HG02938 (cell line): ENCODE measurements at regions not wholly inside any gene's neighbourhood (a gene's known extent, or its start where the extent isn't known, plus 50 kb on each side); places are given as distances from the start of the nearest gene placed in this dataset.

Experiments used
- ATAC-seq: cut with Tn5 transposase; IDR thresholded peaks from one replicate; pipeline ENCODE4 v1.9.1; 2021; ENCODE audit warnings: mild to moderate bottlenecking, moderate library complexity; ENCODE audit not compliant: unreplicated experiment

GRCh38 chr7:15938115-15938514, 251.6 kb upstream of the MEOX2 start:
- no peak for ATAC-seq

GRCh38 chr7:15937571-15937970, 251.1 kb upstream of the MEOX2 start:
- no peak for ATAC-seq

DNA sequence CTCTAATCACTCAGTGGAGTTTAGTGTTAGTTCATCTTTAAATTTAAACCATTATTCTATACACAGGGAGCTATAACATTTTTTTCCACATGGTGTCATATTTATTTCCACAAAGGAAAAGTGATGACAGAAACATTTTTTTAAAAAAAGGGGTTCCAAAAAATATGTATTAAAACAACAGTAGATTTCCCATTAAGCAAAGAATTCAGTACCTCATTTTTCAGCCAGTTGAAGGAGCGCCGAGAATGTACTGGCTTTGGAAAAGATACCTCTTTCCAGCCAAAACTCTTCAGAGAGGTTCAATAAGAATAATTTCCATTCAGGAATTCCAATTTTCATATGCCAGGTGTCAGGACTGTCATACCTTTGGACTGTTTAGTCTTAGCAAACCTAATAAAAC, 250.5 kb upstream of the MEOX2 start:
- no peak for ATAC-seq

DNA sequence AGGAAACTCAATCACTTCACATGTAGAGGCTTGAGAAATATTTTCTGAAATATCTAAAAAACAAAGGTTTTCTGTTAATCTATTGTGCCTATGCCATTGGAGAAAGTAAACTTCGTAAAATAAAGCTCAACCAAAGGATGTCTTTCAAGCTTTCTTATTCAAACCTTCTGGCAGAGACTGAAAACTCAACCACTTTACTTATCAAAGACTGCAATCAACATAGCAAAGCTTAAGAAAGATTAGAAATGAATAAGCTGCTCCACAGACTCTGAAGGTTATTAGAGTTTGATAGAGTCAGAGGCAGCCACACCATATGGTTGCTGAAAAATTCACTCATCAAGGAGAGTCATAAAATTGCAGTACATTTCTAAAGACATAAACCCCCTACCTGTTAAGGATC, 245.8 kb upstream of the MEOX2 start:
- ATAC-seq, result no peak

DNA sequence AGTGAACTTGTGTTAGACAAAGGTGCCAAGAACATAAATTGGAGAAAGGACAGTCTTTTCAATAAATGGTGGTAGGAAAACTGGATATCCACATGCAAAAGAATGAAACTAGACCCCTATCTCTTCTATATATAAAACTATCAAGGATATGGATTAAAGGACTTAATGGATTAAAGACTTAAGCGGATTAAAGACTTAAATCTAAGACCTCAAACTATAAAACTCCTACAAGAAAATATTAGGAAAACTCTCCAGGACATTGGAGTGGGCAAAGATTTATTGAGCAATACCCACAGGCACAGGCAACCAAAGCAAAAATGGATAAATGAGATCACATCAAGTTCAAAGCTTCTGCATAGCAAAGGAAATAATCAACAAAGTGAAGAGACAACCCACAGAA, 242.9 kb upstream of the MEOX2 start:
- no peak for ATAC-seq

DNA sequence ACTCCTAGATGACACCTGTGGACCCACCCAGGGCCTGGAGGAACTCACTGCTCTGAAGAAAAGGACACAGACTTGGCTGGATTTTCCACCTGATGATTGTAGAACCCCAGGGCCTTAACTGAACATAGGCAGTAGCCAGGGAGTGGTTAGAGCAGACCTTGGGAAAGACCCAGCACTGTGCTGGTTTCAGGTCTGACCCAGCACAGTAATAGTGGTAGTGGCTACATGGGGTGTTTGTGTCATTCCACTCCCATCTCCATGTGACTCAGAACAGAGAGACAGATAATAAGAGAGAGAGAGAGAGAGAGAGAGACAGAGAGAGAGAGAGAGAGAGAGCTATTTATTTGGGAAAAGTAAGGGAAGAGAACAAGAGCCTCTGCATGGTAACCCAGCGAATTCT, 239.1 kb upstream of the MEOX2 start:
- peak; percentile 78 for ATAC-seq

DNA sequence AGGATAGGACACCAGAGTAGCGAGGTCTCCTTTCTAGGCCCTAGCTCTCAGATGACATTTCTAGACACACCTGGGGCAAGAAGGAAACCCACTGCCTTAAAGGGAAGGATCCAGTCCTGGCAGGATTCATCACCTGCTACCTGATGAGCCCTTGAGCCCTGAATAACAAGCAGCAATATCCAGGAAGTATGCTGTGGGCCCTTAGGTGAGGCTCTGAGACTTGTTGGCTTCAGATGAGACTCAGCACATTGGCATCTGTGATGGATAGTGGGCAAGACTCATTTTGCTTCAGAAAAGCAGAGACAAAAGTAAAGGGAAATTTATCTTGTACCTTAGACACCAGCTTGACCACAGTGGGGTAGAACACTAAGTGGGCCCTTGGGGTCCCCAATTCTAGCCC, 238.4 kb upstream of the MEOX2 start:
- ATAC-seq, result no peak

DNA sequence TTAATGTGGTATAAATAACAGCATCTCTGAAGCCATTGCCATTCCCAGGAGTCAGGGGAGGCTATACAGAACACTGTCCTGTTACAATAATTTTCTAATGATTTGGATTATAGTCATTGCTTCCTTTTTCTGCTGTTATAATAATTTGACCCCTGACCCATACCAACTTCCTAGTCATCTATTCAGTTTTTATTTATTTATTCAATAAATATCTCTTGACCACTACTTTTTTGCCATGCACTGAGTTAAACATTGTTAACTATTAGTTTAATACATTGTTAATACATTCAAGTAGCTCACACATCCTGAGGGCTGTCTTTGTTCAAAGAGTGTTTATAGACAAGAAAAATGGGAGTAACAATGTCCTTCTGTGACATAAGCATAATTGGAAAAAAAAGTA, 235.5 kb upstream of the MEOX2 start:
- no peak for ATAC-seq

GRCh38 chr7:15921576-15921975, 235.1 kb upstream of the MEOX2 start:
- no peak for ATAC-seq

DNA sequence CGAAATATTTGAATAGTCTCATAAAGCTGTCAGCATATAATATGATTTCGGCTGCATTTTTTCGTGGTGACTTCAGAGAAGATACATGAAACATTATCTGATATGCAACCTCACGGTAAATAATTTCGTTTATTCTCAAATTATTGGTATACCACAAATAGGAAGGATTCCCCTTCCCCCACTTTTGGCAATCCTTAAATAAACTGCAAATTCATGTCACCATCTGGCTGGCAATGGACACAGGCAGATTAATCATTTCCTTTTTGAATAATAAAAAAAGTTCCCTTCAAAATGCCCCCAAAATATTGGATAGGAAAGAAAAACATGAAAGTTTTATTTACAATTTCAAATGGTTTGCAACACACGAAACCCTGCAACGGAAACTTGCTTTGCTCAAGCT, 234.5 kb upstream of the MEOX2 start:
- no peak for ATAC-seq

DNA sequence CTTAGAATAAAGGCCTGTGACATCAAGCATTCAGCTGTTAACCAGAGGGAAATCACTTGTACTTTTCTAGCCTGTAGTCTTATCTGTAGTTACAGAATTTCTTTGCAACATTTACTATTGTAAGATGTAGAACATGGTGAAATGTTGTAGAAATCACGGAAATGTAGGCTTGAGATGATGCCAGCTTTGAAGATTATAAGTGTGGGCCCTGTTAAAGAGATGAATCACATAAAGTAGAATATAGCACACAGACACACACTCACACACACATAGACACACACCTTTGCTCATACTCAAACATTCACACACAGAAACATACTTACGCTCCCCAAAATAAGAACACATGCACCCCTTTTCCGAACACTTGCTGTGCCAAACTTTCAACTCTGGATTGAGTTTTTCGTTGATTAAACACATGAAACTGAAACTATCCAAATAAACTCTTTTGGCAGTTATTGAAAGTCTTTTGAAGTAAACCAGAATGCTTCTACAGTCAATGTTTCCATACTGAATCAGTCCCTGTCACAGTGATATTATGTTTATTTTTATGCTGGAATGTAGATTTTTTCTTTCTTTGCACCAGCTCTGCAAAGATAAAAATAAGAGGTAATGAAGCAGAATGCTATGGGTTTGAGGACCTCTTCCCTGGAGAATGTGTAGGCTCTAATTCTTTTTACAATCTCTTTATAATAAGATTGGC, 230.3 kb upstream of the MEOX2 start:
- no peak for ATAC-seq

- ATAC-seq, result no peak
Observed at GRCh38 chr7:15915686-15916293, 229.3 kb upstream of the MEOX2 start.

DNA sequence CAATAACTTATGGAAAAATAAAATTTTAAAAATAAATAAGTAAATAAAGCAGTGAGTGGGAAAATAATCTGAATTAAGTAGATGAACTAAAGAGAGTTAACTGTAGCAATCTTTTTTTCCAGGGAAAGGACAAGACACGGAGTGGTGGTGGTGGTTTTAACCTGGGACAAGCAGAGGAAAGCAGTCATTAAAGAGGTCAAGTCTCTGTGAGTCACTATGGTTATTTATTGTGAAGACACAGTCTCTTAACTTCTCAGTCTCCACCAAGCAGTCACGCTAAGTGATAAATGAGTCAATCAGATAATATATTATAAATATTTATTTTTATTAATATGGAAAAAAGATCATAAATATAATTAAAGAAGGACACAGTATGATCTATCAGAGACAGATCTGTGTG, 228.1 kb upstream of the MEOX2 start:
- ATAC-seq, result no peak

DNA sequence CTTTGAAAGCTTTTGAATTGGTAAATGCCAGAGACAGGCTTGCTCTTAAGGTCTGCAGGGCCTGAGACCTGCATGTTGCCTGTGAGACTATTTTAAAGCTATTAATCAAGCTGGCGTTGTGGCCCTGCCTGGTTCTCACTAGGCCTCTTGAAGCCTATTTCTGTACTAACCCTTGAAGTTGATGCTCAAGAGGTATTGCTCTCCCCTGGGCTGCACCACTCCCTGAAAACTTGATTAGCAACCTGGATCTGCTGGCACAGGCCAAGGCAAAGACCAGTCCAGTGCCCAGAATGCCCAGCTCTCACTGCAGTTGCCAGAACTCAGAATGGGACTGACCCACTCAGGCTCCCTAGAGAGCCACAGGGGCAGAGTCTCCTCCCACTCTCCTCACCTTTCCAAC, 220.0 kb upstream of the MEOX2 start:
- ATAC-seq, result no peak

DNA sequence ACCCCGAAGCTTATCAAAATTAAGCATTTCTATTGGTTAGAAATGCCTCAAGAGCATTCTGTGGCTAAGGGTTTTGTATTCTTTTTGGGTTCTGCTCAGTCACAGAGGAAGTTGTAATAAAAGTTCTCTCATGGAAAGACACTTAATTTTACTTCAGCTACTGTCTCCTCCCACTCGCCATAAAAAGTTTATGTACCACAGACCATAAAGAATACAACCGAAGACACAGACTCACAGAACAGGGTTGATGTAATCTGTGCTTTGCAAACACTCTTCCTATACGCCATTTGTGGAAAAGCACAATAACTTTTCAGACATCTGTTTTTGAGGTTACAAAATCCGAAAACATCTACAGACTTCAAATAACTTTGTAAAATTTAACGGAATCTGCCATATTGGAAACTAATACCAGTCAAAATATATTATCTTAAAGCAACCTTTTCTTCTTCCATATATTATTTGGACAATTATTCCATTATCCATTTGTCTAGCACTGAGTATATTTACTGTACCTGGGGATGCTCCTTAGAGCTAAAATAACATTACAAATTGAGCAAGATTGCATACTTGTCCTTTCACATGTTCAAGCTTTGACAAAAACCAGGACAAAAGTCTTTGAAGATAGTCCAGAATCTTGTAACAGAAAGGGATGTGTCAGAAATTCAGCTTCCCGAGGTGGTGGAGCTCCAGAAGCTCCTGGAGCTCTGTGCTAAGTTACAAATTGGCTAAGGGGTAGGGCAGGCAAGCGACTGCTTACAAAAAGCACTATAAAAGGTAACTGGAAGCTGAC, 219.0 kb upstream of the MEOX2 start:
- ATAC-seq, result no peak

DNA sequence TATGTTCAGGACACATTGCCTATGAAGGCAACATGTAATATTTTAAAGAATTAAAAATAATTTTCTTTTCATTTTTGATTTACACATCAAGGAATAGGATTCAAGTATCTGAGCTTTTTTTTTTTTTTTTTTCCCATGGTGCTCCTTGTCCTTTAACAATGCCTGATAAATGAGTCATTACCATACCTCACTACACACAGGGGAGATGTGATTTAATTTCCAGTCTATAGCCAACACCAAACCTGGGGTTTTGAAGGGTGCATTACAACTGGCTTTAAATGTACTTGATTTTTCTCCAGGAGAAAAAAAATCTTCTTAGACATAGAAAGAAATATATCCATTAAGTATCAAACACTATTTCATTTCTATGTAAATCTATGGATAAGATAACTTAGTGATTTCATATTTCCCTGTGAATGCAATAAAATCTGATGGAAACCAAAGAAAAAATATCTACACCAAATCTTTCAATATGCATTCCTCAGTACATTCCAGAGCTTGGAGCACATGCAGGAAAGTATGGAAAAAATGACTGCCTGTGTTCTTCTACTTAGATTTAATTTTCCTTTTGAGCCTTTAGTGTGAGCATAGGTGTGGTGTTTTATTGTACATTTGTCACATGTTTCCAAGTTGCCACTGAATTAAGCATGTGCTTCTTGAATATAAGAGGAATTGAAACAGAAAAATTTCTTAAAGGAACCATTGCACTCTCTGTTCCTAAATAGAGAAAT, 204.8 kb upstream of the MEOX2 start:
- no peak for ATAC-seq

- no peak for ATAC-seq
Observed at GRCh38 chr7:15889507-15889906, 203.0 kb upstream of the MEOX2 start.

DNA sequence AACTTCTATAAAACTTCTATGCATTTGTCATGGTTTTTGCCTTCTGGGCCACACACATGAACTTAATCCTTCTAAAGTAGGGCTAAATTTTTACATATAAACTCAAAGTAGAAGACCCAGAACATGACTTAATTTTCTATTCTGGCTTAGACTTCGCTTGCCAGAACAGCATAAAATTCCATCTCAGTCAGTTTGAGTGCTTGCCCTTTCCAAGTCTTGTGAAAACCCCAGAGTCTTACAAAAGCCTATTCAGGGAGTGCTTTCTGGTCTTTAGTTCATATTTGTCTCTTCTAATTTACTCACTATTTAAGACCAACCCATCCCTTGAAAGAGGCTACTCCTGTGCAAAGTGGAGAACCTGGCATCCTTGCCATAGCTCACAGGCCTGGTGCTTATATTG, 201.6 kb upstream of the MEOX2 start:
- no peak for ATAC-seq

- no peak for ATAC-seq
Observed at GRCh38 chr7:15886626-15887025, 200.1 kb upstream of the MEOX2 start.

GRCh38 chr7:15885678-15886077, 199.2 kb upstream of the MEOX2 start:
- no peak for ATAC-seq

DNA sequence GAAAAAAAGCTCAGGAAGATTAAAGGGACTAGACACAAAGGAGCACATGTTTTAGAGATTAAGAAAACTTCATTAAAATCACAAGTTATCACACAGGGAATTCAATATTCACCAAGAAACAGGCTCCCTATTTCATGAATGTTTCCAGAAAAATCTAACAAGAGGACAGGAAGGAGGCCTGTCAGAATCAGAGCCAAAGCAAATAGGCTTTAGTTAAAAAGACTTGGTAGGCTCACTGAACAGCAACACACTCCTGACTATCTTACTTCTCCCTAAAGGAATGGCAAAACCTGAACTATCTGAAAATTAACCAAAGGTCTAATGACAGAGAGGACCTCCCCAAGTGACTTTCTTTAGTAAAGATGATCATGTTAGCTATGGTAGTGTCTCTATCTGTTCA, 188.3 kb upstream of the MEOX2 start:
- ATAC-seq, result no peak

DNA sequence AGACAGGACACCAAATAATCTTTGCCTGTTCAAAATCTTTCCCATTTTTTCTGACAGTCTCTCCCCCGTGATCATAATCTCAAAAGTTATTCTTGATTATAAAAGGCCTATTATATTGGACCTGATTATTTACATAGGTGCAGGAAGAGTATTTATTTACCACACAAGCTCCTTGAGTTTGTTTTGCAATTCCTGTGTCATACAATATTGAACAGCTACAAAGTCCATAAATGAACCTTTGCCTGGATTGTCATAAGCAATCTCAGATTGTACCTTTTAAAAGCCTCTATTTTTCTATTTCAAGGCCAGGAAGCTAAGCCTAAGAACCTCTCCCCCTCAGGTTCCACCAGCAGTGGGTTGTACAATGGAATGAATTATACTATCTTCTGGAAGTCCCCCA, 183.9 kb upstream of the MEOX2 start:
- no peak for ATAC-seq
